HG02884 (cell line): ENCODE measurements at regions not wholly inside any gene's neighbourhood (a gene's known extent, or its start where the extent isn't known, plus 50 kb on each side); places are given as distances from the start of the nearest gene placed in this dataset.
"Not testable (repeated sequence)": the region's sequence is repeated elsewhere in the genome, so short reads cannot be mapped to it uniquely, and the experiment has no call there.

Experiments
- ATAC-seq: cut with Tn5 transposase; IDR thresholded peaks from one replicate; pipeline ENCODE4 v1.9.1; 2021; ENCODE audit warnings: mild to moderate bottlenecking, moderate library complexity; ENCODE audit not compliant: unreplicated experiment

DNA sequence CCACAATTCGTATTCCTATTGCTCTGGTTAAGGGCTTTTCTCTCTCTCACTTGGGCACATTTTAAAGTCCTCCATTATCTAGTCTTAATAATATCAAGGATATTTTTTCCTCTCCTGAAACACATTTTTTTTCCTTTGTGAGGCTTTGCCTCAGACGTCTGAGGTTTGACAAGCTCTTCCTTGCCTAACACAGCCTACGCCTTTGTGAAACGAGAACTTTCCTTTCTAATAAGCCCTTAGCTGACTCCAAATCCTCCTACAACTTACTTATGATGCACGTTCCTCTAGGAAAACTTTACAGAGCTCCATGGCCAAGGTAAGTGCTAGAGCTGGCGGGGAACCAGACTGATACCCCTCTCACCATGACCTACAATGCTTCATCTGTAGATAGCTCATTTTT lies 841.5 kb downstream of the SOCS6 start:
- no peak for ATAC-seq

DNA sequence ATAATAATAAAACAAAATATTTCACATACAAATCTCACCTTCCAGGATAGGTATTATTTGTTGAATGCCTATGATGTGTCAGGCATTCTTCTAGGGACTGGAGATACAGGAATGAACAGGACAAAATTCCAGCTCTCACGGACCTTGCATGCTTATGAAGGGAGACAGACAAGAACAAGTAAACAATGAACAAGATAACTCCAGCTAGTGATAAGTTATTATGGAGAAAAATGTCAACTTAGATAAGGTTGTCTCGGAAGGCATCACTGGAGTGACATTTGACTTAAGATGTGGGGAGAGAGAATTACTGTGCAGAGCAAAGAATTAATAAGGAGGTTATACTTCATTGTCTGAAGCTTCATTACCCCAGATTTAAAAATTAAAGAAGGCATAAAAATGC lies 836.7 kb downstream of the SOCS6 start:
- no peak for ATAC-seq

DNA sequence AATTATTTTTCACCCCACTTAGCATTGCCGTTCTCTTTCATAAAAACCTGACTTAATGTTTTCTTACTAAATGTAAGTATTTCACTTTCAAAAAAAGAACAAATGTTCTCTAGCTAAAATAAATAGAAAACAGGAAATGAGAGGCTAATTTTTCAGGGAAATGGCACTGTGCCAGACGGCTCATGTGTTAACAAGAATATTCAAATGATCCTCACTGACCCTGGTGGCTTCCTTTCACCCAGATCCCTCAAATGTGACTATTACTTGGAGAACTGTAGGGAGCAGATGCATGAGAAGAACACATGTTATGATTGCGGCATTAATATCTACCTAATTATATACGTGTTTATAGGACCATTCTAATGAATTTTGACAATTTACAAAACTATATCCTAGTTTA lies 827.7 kb downstream of the SOCS6 start:
- ATAC-seq: no peak

DNA sequence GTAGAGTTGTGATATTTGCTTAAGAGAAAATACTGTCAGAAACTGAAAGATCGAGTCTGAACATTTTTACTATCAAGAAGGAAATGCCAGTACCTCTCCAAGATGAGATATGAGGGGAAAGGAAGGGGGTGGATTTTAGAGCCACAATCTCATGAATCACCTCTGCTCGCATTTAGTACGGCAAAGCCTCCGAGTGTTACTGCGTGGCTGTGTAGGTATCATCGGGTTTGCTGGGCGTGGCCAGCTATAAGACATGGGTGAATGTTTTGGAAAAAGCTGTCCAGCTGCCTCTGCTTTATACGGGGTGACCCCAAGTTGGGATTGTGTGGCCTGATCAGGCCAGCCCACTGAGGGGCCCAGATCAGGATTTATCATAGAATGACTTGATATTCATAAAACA lies 826.4 kb downstream of the SOCS6 start:
- ATAC-seq: no peak

DNA sequence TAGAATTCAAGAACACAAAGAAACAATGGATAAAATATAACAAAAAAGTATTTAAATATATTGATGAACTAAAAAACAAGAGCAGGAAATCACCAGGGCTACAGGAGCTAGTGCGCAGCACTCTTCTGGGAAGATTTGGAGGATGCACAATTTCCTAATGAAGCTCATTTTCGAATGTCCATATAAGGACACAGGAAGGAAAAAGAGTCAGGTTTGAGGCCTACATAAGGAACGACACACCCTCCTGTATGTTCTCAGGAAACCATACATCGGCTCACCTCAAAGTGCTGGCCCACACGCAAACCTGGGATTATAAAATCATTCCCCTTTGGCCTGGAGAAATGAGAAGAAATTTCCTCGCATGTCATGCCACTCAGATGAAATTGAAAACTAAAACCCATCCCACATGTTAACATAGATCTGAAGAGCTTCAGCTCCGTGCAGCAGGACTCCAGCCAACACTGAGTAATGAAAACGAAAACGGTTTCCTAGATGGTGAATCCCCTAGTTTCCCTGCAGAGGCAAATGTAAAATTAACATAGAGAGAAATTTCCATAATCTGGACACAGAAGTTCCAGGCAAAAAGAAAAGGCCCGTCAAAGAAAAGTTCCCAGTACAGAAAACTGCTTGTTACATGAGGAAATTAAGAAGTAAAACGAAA lies 825.8 kb downstream of the SOCS6 start:
- no peak for ATAC-seq

DNA sequence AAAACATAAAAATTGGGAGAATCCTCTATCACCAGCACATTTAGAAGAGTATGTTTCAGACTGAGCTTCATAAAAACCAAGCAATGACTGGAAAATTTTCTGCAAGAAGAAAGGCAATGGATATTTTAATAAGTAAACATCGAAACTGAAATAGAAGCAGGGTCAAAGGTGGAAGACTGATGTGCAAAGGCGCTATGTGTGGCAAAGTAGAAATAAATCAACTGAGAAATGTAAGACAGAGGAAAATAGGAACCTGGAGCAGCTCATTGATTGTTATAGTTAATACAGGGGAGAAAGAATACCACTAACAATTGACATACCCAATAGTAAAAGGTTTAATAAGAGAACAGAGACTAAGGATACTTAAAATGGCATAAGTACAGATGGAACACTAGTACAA lies 818.4 kb downstream of the SOCS6 start:
- no peak for ATAC-seq

DNA sequence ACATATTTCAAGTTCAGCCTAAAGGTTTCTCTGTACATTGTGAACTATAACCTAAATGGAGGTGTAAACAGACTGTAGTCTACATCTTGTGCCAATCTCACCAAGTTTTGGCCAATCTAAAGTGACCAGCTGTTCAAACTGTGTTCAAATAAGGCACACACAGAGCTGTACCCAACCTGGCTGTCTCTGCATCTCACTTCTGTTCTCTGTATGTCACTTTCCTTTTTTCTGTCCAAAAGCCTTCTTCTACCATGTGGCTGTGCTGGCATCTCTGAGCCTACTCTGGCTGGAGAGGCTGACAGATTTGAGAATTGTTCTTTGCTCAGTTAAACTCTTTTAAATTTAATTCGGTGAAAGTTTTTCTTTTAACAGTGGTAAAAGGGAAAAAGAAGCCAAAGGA lies 817.9 kb downstream of the SOCS6 start:
- ATAC-seq: no peak

DNA sequence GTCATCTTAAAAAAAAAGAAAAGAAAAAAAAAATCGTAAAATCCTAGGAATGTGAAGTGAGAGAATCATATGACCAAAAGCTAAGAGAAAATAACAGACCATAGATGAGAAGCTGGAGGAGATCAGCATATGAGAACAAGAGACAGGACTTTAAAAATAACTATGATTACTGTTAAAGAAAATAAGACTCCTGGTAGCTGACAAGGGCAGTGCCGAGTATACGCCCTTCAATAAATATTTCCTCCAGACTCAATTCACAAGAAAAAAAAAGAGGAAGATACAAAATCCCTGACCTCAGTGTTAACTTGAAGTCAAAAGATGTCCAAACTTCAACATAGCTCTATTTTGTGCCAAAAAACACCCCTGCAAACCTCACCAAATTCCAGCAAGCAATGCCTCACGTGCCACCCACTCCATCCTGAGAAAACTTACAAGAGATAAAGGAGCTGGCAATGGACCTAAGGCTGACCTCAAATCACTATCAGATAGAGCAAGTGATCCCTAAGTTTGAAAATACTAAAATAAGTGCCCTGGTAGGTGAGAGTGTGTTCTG lies 817.2 kb downstream of the SOCS6 start:
- ATAC-seq: no peak

DNA sequence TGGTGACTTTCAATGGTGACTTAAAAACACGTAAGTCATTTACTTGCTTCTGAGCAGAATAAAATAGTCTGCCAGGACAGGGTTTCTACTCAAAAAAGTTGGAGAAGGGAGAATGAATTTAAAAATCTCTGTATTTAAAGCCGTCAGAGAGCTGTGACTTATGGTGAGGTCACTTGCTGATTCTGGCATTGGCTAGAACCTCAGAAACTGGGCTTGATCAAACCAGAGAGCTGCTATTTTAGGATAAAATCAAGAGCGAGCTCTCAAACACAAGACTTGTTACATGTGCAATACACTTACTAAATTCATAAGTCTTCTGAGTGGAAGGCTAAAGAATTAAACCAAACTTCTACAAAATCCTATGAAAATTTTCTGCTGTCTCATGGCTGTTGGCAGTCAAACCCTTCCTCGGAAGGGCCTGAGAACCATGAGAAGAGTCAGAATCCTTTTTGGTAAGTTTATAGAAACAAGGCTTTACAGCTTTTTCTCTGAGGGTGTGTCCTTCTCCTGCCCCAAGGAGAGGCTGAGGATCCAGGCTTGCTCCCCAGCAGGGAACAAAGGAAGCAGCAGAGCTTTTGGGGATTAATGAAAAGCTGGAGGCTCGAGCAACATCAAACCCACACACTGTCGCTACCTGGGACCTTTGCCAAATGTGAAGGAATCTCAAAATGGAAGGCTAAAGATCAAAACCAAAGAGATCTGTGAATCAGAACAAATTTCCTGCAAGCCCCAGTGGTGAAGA lies 816.4 kb downstream of the SOCS6 start:
- ATAC-seq: no peak

DNA sequence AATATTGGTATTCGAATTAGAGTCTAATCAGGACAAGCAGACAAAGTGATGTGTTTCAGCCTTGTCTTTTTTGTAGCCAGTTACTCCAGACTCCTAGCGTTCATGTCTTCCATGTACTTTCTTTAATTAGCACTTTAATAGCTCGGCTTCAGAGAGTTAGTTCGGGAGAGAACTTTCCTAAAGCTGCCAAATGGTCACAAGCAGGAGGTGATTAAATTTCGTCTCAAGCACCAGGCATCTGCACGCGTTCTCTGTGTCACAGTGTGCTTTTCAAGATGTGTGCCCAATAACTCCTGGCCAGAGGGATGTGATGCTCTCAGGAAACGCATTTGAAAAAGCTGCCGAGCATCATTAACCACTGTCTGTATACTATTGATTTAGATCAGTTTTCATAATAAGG lies 790.8 kb downstream of the SOCS6 start:
- no peak for ATAC-seq

DNA sequence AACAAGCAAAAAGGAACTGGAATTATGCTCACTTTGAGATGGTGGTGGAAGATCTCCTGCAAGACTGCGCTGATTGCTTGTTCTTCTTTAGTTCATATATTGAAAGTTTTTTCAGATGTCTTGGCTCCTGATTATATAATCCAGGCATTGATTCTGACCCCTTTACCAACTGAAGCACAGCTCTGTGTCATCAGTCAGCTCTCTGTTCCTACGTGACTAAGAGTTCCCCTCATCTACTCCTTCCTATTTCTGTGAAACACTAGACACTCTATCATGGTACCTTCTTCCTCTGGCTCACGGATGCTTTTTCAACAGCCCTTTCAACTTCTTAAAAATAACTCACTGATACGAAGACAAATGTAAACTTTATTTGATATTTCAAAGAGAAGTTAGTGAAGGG lies 788.6 kb downstream of the SOCS6 start:
- no peak for ATAC-seq

DNA sequence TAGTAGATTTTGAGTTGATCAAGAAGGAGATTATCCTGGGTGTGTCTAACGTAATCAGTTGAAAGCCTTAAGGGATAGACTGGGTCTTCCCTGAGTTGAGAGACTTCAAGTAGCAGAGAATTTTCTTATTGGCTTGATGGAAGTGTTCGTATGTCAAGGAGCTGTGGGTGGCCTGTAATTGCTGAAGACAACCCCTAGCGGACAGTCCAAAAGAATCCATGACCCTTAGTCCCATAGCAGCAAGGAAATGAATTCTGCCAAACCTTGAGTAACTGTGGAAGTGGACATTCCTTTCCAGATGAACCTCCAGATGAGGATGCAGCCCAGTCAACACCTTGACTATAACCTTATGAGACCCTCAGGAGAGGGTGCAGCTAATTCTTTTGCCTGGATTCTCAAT lies 786.3 kb downstream of the SOCS6 start:
- ATAC-seq: no peak

DNA sequence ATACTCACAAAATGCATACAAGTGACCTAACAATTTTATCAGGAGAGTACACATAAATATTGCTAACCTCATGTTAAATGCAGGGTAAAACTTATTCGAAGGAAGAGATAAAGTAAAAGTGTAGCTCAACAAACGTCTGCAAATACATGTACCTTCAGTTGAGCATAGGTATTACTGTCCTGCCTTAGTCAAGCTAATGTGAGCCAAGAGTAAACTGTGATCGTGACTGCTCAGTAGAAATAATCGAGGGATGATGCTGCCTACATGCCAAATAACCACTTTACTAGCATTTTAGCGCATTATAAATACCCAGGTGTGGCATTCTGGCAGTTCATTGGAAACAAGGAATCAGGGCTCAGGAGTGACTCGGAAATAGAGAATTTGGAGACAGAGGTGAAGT lies 779.5 kb downstream of the SOCS6 start:
- no peak for ATAC-seq

DNA sequence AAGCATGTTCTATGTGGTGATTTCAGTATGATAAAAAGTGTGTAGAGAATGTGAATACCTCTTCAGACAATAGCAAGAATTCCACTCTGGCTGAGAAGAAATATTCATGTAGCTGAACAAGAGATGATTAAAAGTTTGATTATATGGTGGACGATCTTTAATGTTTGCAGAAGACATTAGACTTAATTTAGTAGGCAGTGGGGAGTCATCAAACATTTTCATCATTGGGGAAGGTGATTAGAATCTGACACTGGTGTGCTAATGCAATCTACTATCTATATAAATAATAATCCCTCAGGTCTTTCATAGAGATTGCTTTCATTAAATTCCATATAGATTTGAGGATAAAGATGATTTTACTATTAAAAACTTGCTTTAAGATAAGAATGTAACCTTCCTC lies 761.0 kb downstream of the SOCS6 start:
- ATAC-seq: no peak

DNA sequence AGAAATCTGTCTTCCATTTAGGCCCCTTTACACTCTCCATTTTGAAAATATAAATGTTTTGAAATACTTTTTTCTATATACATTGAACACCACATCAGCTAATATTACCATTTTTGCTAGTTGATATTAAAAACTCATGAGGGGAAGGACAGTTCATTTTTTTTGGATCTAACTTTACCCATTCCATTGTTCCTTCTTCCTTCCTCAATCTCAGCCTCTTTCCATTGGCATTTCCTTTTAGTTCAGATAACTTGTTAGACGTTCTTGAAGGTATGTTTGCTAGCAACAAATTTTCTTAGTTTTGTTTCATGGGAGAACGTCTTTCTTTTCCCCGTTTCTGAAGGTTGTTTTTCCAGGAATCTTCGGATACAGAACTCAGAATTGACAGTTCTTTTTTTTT lies 759.0 kb downstream of the SOCS6 start:
- no peak for ATAC-seq

DNA sequence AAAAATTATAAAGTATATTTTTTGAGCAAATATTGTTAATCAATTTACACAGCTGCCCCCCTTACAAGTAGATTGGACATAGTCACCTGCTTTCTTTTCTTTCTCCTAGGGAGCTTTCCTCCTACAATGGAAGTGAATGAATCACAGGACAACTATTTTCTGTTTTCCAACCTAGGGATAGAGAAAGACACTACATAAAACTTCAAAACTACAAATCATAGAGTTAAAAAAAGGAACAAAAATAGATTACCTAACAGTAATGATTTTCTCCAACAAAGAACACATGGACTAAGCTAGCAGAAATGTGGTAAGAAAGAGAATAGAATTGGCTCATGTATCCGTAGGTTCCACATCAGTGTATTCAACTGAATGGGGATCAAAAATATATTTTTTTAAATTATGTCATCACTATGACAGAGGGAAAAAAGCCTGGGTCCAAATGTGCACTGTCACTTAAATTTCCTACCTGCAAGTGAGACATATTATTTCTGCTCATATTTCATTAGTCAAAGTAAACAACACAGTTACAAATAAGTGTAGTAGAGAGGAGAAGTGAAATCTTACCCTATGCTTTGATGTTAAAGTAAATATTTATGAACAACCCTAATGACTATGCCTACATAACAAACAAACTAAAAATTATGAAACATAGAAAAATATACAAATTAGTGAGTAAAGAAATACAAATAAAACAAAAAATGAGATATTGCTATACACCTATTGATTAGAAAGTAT lies 756.7 kb downstream of the SOCS6 start:
- ATAC-seq: no peak

DNA sequence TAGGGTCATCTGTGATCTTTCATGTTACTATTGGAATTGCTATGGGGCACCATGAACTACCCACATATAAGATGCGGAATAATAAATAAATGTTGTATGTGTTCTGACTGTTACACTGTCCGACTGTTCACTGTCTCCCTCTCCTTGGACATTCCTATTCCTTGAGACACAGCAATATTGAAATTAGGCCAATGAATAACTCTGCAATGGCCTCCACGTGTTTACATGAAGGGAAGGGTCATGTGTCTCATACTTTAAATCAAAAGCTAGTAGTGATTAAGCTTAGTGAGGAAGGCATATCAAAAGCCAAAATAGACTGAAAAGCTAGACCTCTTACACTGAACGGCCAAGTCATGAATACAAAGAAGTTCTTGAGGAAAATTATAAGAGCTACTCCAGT lies 751.3 kb downstream of the SOCS6 start:
- ATAC-seq: no peak

DNA sequence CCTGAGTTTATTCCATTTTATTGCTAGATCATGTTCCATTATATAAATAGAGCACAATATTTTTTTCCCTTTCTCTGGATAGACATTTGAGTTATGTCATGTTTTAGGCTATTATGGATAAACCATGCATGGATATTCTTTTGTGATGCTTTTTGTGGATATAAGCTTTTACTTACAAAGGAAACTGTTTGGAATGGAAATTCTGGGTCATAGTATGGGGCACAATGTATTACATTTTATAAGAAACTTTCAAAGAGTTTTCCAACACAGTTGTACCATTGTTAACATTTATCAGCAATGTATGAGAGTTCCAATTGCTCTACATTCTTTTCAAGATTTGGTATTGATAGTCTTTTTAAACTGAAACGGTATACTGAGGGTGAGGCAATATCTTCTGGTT lies 749.4 kb downstream of the SOCS6 start:
- ATAC-seq: no peak

DNA sequence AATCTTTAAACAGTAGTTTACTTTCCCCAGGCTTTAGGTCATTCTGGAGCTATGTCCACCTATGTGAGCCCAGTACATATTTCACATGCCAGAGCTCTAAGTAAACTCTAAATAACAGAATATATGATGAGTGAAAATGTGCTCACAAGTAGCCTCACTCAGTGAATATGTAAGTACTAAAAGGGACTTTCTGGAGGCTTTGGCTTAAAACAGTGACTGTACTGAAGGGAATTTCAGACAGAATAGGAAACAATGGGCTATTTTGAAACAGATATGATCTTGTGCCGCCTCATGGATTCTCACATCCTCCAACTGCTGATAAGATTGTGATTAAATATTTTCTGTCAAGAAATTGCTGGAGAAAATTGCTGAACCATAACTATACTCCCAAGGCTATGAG lies 747.9 kb downstream of the SOCS6 start:
- ATAC-seq: no peak

DNA sequence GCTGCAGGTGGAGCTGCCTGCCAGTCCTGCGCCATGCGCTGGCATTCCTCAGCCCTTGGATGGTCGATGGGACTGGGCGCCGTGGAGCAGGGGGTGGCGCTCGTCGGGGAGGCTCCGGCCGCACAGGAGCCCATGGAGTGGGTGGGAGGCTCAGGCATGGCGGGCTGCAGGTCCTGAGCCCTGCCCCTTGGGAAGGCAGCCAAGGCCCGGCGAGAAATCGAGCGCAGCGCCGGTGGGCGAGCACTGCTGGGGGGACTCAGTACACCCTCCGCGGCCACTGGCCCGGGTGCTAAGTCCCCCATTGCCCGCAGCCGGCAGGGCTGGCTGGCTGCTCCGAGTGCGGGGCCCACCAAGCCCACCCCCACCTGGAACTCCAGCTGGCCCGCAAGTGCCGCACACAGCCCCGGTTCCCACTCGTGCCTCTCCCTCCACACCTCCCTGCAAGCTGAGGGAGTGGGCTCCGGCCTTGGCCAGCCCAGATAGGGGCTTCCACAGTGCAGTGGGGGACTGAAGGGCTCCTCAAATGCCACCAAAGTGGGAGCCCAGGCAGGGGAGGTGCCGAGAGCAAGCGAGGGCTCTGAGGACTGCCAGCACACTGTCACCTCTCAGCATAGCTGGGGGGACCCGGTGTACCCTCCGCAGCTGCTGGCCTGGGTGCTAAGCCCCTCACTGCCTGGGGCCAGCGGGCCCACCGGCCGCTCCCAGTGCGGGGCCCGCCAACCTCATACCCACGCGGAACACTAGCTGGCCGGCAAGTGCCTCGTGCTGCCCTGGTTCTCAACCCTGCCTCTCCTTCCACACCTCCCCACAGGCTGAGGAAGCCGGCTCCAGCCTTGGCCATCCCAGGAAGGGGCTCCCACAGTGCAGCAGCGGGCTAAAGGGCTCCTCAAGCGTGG lies 742.7 kb downstream of the SOCS6 start:
- ATAC-seq: not testable (repeated sequence)

DNA sequence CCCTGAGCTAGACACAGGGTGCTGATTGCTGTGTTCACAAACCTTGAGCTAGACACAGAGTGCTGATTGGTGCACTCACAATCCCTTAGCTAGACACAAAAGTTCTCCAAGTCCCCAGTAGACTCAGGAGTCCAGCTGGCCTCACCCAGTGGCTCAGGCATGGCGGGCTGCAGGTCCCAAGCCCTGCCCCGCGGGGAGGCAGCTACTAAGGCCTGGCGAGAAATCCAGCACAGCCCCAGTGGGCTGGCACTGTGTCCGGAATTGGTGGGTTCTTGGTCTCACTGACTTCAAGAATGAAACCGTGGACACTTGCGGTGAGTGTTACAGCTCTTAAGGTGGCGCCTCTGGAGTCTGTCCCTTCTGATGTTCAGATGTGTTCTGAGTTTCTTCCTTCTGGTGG lies 741.2 kb downstream of the SOCS6 start:
- ATAC-seq: not testable (repeated sequence)
